Naive B cell (primary cell): ENCODE measurements at regions not wholly inside any gene's neighbourhood (a gene's known extent, or its start where the extent isn't known, plus 50 kb on each side); places are given as distances from the start of the nearest gene placed in this dataset.
A peak's percentile ranks its signal among the peaks of the same experiment; 100 is the strongest.
"Not testable (repeated sequence)": the region's sequence is repeated elsewhere in the genome, so short reads cannot be mapped to it uniquely, and the experiment has no call there.

Experiments
- ATAC-seq, 2 donors: fragments of 150-1000 bp; cut with Tn5 transposase; 2 replicates each; pipeline ENCODE4 v1.10.0; 2021; ENCODE audit warnings: low read depth in 2 of 2, mild to moderate bottlenecking in 2 of 2, moderate library complexity in 2 of 2
- DNase-seq: peaks from one replicate; pipeline ENCODE4 v3.0.0; 2022
- H3K27ac Mint-ChIP-seq, 6 donors: one replicate each; pipeline ENCODE4 v1.8.0; 2020 to 2022; ENCODE audit warnings: mild to moderate bottlenecking in 6 of 6, mixed read lengths in 6 of 6, moderate library complexity in 5 of 6, inconsistent platforms in 2 of 6
- H3K27me3 Mint-ChIP-seq, 3 donors: one replicate each; pipeline ENCODE4 v1.8.0; 2021 to 2022; ENCODE audit warnings: mixed read lengths in 3 of 3, mild to moderate bottlenecking in 1 of 3
- H3K36me3 Mint-ChIP-seq, 2 donors: one replicate each; pipeline ENCODE4 v1.8.0; 2020 to 2022; ENCODE audit warnings: mixed read lengths in 2 of 2, inconsistent platforms in 1 of 2, mild to moderate bottlenecking in 1 of 2
- H3K4me1 Mint-ChIP-seq, 3 donors: one replicate each; pipeline ENCODE4 v1.8.0; 2020 to 2022; ENCODE audit warnings: mixed read lengths in 3 of 3, inconsistent platforms in 1 of 3, mild to moderate bottlenecking in 1 of 3, moderate library complexity in 1 of 3
- H3K4me3 Mint-ChIP-seq, 8 donors: one replicate each; pipeline ENCODE4 v1.8.0; 2020 to 2022; ENCODE audit warnings: mild to moderate bottlenecking in 8 of 8, mixed read lengths in 8 of 8, moderate library complexity in 8 of 8, inconsistent platforms in 2 of 8
- H3K9me3 Mint-ChIP-seq, 7 donors: one replicate each; pipeline ENCODE4 v1.8.0; 2020 to 2022; ENCODE audit warnings: mixed read lengths in 7 of 7, mild to moderate bottlenecking in 5 of 7, inconsistent platforms in 2 of 7, moderate library complexity in 1 of 7

GRCh38 chr3:118793176-118793575, 241.5 kb downstream of the IGSF11 start:
- no peaks in the 10 kb centered on the region for H3K36me3 Mint-ChIP-seq
- ATAC-seq, result no peak
- H3K9me3 Mint-ChIP-seq, result peaks cover 0 to 3% (median 0%) of the 10 kb centered on the region in 7 donors
- no peak overlapping the region for H3K27ac Mint-ChIP-seq
- H3K4me3 Mint-ChIP-seq, result no peak overlapping the region
- peaks cover 0 to 9% (median 6%) of the 10 kb centered on the region in 3 donors for H3K27me3 Mint-ChIP-seq
- no peaks in the 10 kb centered on the region for H3K4me1 Mint-ChIP-seq
- DNase-seq, result no peak

GRCh38 chr3:118799303-118799702, 235.3 kb downstream of the IGSF11 start:
- DNase-seq (no peak), ATAC-seq (no peak)
- Mint-ChIP-seq H3K9me3 (peaks cover 0 to 1% (median 0%) of the 10 kb centered on the region in 7 donors), H3K27me3 (no peaks in the 10 kb centered on the region), H3K4me3 (no peak overlapping the region), H3K27ac (no peak overlapping the region), H3K36me3 (no peaks in the 10 kb centered on the region), H3K4me1 (no peaks in the 10 kb centered on the region)

- Mint-ChIP-seq H3K27ac (no peak overlapping the region), H3K27me3 (peaks cover 0 to 4% (median 2%) of the 10 kb centered on the region in 3 donors), H3K4me1 (no peaks in the 10 kb centered on the region), H3K36me3 (no peaks in the 10 kb centered on the region), H3K9me3 (peaks cover 0 to 6% (median 3%) of the 10 kb centered on the region in 7 donors), H3K4me3 (no peak overlapping the region)
- DNase-seq (no peak), ATAC-seq (no peak)
Observed at GRCh38 chr3:118801899-118802298, 232.7 kb downstream of the IGSF11 start.

- DNase-seq (no peak), ATAC-seq (no peak)
- Mint-ChIP-seq H3K36me3 (no peaks in the 10 kb centered on the region), H3K27ac (no peak overlapping the region), H3K9me3 (peaks cover 0 to 10% (median 5%) of the 10 kb centered on the region in 7 donors), H3K27me3 (peaks cover 0 to 8% (median 4%) of the 10 kb centered on the region in 3 donors), H3K4me1 (no peaks in the 10 kb centered on the region), H3K4me3 (no peak overlapping the region)
Observed at GRCh38 chr3:118802325-118803095, 232.1 kb downstream of the IGSF11 start.

DNA sequence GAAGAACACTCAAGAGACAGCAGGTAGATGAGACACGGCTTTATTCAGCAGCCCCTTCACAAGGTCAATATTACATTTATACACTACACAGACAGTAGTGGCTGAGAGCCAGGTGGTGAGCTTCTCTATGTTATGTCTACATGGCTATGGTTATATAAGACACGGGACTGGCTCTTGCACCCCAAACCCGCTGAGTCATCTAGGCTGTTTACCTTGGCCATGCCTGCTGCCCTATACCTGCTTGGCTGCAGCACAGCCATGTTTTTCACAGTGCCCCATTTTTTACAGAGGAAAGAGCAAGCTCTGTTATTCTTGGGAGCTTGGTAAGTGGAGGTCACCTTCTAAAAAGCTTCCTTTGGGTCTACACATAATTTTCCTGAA, 231.6 kb downstream of the IGSF11 start:
- no peak overlapping the region for H3K4me3 Mint-ChIP-seq
- H3K36me3 Mint-ChIP-seq, result no peaks in the 10 kb centered on the region
- H3K27me3 Mint-ChIP-seq, result peaks cover 0 to 8% (median 4%) of the 10 kb centered on the region in 3 donors
- ATAC-seq (no peak), DNase-seq (no peak)
- no peak overlapping the region for H3K27ac Mint-ChIP-seq
- H3K9me3 Mint-ChIP-seq, result peaks cover 0 to 10% (median 5%) of the 10 kb centered on the region in 7 donors
- no peaks in the 10 kb centered on the region for H3K4me1 Mint-ChIP-seq

- Mint-ChIP-seq H3K36me3 (no peaks in the 10 kb centered on the region), H3K27ac (peak overlapping the region in 1 of 6 donors; percentile 16), H3K4me1 (no peaks in the 10 kb centered on the region), H3K4me3 (no peak overlapping the region), H3K9me3 (peaks cover 0 to 10% (median 5%) of the 10 kb centered on the region in 7 donors), H3K27me3 (peaks cover 0 to 8% (median 4%) of the 10 kb centered on the region in 3 donors)
- no peak for DNase-seq
- no peak for ATAC-seq
Observed at GRCh38 chr3:118805007-118805406, 229.6 kb downstream of the IGSF11 start.

DNA sequence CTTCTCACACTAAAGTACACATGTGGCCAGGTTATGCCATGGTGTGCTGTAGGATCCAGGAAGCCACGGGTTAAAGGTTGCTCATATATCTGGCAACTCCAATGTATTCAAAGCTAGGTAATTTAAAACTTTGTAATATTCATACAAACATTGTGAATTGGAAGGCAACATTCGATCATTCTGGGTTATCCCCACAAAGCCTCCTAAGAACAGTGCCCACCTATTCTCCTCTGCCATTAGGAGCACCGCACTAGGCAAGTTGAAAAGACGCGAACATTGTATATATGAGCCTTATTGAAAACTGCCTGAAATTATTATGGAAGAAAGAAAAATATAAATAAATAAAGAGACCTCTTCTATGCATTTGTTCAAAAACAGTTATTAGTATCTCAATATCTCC, 228.2 kb downstream of the IGSF11 start:
- no peaks in the 10 kb centered on the region for H3K4me1 Mint-ChIP-seq
- no peak overlapping the region for H3K27ac Mint-ChIP-seq
- peaks cover 0 to 10% (median 5%) of the 10 kb centered on the region in 7 donors for H3K9me3 Mint-ChIP-seq
- H3K4me3 Mint-ChIP-seq, result no peak overlapping the region
- no peak for DNase-seq
- no peak for ATAC-seq
- H3K27me3 Mint-ChIP-seq, result peaks cover 0 to 8% (median 4%) of the 10 kb centered on the region in 3 donors
- no peaks in the 10 kb centered on the region for H3K36me3 Mint-ChIP-seq

DNA sequence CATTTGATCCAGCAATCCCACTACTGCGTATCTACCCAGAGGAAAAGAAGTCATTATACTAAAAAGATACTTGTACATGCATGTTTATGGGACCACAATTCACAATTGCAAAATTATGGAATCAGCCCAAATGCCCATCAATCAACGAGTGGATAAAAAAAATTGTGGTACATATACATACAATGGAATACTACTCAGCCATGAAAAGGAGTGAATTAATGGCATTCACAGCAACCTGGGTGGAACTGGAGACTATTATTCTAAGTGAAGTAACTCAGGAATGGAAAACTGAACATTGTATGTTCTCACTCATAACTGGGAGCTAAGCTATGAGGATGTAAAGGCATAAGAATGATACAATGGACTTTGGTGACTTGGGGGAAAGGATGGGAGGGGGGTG, 227.3 kb downstream of the IGSF11 start:
- not testable (repeated sequence) for ATAC-seq, H3K27me3 Mint-ChIP-seq, H3K4me1 Mint-ChIP-seq, H3K4me3 Mint-ChIP-seq, DNase-seq, H3K36me3 Mint-ChIP-seq, H3K27ac Mint-ChIP-seq
- peaks cover 0 to 10% (median 5%) of the 10 kb centered on the region in 7 donors for H3K9me3 Mint-ChIP-seq

GRCh38 chr3:118808723-118809122, 225.9 kb downstream of the IGSF11 start:
- ATAC-seq (no peak), DNase-seq (no peak)
- no peak overlapping the region for H3K4me3 Mint-ChIP-seq
- no peak overlapping the region for H3K27ac Mint-ChIP-seq
- no peaks in the 10 kb centered on the region for H3K36me3 Mint-ChIP-seq
- H3K4me1 Mint-ChIP-seq, result no peaks in the 10 kb centered on the region
- peaks cover 0 to 10% (median 5%) of the 10 kb centered on the region in 7 donors for H3K9me3 Mint-ChIP-seq
- peaks cover 0 to 11% (median 4%) of the 10 kb centered on the region in 3 donors for H3K27me3 Mint-ChIP-seq

DNA sequence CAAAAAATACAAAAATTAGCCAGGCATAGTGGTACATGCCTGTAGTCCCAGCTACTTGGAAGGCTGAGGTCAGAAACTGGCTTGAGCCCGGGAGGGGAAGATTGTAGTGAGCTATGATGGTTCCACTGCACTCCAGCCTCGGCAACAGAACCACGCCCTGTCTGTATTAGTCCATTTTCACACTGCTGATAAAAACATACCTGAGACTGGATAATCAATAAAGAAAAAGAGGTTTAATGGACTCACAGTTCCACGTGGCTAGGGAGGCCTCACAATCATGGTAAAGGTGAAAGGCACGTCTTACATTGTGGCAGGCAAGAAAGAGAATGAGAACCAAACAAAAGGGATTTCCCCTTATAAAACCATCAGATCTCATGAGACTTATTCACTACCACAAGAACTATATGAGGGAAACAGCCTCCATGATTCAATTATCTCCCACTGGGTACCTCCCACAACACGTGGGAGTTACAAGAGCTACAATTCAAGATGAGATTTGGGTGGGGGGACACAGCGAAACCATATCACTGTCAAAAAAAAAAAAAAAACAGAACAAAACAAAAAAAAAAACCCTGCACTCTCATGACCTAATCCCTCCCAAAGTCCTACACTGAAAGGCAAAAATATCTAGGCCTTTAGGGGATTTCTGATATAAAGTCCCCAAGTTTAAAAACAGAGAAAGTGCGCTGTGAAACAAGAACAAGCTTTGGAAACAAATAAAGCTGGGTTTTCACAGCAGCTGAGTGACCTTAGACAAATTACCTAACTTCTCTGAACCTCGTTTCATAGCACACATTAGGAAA, 224.7 kb downstream of the IGSF11 start:
- peaks cover 0 to 13% (median 4%) of the 10 kb centered on the region in 3 donors for H3K27me3 Mint-ChIP-seq
- no peak for ATAC-seq
- no peak overlapping the region for H3K4me3 Mint-ChIP-seq

GRCh38 chr3:118810499-118811035, 224.1 kb downstream of the IGSF11 start:
- Mint-ChIP-seq H3K9me3 (peaks cover 0 to 10% (median 5%) of the 10 kb centered on the region in 7 donors), H3K4me1 (no peaks in the 10 kb centered on the region), H3K4me3 (no peak overlapping the region), H3K27ac (no peak overlapping the region), H3K36me3 (no peaks in the 10 kb centered on the region), H3K27me3 (peaks cover 0 to 13% (median 4%) of the 10 kb centered on the region in 3 donors)
- no peak for DNase-seq
- ATAC-seq, result no peak

More for the DNA sequence above, 224.7 kb downstream of the IGSF11 start:
- Mint-ChIP-seq H3K27ac (no peak overlapping the region), H3K9me3 (peaks cover 0 to 10% (median 5%) of the 10 kb centered on the region in 7 donors), H3K4me1 (no peaks in the 10 kb centered on the region), H3K36me3 (no peaks in the 10 kb centered on the region)
- DNase-seq, result no peak

GRCh38 chr3:118811236-118811732, 223.4 kb downstream of the IGSF11 start:
- Mint-ChIP-seq H3K9me3 (peaks cover 0 to 9% (median 5%) of the 10 kb centered on the region in 7 donors), H3K27ac (no peak overlapping the region), H3K4me1 (no peaks in the 10 kb centered on the region), H3K27me3 (peaks cover 4 to 20% (median 6%) of the 10 kb centered on the region in 3 donors), H3K4me3 (no peak overlapping the region), H3K36me3 (no peaks in the 10 kb centered on the region)
- DNase-seq, result no peak
- ATAC-seq, result no peak

DNA sequence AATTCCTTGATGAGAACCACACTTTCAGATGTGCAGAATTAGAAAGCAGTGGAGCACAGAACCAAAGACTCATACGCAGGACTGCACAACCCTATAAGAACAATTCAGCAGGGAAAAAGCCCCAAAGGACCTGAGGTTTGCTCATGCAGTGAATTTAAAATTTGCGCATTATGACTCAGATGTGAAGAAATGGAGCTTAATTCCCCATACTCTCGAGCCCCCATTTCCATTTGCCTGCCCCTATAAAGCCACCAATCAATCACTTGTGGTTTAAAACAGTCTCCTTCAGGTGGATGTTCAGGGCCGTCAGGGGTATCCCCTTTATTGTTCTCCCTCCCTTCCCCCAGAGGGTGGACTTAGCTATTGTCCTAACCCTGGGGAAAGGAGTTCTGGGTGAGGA, 221.2 kb downstream of the IGSF11 start:
- H3K4me1 Mint-ChIP-seq, result no peaks in the 10 kb centered on the region
- H3K9me3 Mint-ChIP-seq, result peaks cover 0 to 2% (median 0%) of the 10 kb centered on the region in 7 donors
- DNase-seq (no peak), ATAC-seq (no peak)
- H3K4me3 Mint-ChIP-seq, result no peak overlapping the region
- H3K27me3 Mint-ChIP-seq, result peaks cover 8 to 22% (median 11%) of the 10 kb centered on the region in 3 donors
- H3K27ac Mint-ChIP-seq, result no peak overlapping the region
- H3K36me3 Mint-ChIP-seq, result no peaks in the 10 kb centered on the region
